Vagina (tissue), 2 donors: ENCODE measurements at regions not wholly inside any gene's neighbourhood (a gene's known extent, or its start where the extent isn't known, plus 50 kb on each side); places are given as distances from the start of the nearest gene placed in this dataset.

Source experiments
- POLR2A ChIP-seq, 2 donors: fragments of 450-650 bp; IDR thresholded peaks; one replicate each; pipeline ENCODE4 v1.6.1; 2017; ENCODE audit warnings: antibody characterized with exemption in 2 of 2, mild to moderate bottlenecking in 2 of 2, moderate library complexity in 2 of 2
- POLR2AphosphoS5 ChIP-seq, 2 donors: sonication (generic); formaldehyde crosslinking; IDR thresholded peaks; one replicate each; pipeline ENCODE4 v1.9.0; 2017; ENCODE audit warnings: antibody characterized with exemption in 2 of 2, mild to moderate bottlenecking in 2 of 2, low read depth in 1 of 2; ENCODE audit not compliant: insufficient read depth in 1 of 2
- TF ChIP-seq, protein P1 (sequence below), 3 experiments: fragments of 450-650 bp in 2 of 3; fragments of 200-600 bp in 1 of 3; sonication (generic) in 1 of 3; IDR thresholded peaks; one replicate each; pipeline ENCODE4 v1.5.1; 2017 to 2019; ENCODE audit warnings: antibody characterized with exemption in 3 of 3, mild to moderate bottlenecking in 2 of 3, moderate library complexity in 2 of 3

DNA sequence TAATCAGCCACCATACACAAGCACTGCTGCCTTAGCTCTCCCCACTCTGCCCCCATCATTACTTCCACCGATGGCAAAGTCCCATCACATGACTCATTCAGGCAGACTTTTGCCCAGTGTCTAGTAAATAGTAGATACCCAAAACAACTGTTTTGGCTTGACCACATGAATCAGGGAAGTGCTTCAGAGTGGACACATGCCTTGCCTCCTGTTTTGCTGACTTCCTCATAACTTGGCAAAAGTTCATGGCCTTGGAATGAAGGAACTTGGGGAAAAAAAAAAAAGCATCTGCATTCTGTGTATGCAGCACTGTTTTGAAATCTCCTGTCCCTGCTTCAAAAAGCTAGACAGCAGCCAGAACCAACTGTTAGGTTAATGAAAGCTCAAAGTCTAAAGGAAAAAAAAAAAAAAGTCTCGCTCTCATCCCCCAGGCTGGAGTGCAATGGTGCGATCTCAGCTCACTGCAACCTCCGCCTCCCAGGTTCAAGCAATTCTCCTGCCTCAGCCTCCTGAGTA is 335.3 kb downstream of the FAM181B start:
- TF ChIP-seq, protein P1, sequence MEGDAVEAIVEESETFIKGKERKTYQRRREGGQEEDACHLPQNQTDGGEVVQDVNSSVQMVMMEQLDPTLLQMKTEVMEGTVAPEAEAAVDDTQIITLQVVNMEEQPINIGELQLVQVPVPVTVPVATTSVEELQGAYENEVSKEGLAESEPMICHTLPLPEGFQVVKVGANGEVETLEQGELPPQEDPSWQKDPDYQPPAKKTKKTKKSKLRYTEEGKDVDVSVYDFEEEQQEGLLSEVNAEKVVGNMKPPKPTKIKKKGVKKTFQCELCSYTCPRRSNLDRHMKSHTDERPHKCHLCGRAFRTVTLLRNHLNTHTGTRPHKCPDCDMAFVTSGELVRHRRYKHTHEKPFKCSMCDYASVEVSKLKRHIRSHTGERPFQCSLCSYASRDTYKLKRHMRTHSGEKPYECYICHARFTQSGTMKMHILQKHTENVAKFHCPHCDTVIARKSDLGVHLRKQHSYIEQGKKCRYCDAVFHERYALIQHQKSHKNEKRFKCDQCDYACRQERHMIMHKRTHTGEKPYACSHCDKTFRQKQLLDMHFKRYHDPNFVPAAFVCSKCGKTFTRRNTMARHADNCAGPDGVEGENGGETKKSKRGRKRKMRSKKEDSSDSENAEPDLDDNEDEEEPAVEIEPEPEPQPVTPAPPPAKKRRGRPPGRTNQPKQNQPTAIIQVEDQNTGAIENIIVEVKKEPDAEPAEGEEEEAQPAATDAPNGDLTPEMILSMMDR (IDR thresholded peaks at IDR 0.05) = no peak
- no peak for TF ChIP-seq POLR2A (IDR thresholded peaks at IDR 0.05)
- TF ChIP-seq POLR2AphosphoS5 (IDR thresholded peaks at IDR 0.05; ENCODE audit: insufficient read depth in 1 of 2, low read depth in 1 of 2) = no peak
